ENCODE measurements at regions not wholly inside any gene's neighbourhood (a gene's known extent, or its start where the extent isn't known, plus 50 kb on each side); places are given as distances from the start of the nearest gene placed in this dataset.
A peak's percentile ranks its signal among the peaks of the same experiment; 100 is the strongest.
"Not testable (repeated sequence)": the region's sequence is repeated elsewhere in the genome, so short reads cannot be mapped to it uniquely, and the experiment has no call there.

- DNase-seq (ENCODE audit: low read depth in 1 of 2, low spot score in 1 of 2): no peak
These were observed 364.7 kb downstream of the BCL11B start for GRCh38 chr14:98907271-98907670.

DNA sequence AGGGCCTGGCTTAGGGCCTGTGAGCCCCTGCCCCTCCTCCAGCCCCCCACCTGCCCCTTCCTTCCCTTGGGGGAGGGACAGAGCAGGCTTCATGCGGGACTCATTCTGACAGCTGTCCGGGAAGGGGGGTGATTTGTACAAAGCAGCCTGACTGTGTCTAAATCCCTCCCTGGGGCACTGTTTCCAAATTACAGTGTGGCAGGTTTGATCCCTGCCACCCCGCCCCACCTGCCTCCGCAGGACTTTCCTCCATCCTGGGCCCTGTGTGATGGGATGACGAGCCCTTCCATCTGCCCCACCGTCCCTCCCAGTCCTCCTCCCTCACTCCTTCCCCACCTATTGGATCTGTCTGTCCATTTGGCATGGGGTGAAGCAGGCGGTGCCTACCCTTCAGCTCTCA is 363.9 kb downstream of the BCL11B start:
- no peak for DNase-seq (ENCODE audit: low read depth in 1 of 2, low spot score in 1 of 2)

DNA sequence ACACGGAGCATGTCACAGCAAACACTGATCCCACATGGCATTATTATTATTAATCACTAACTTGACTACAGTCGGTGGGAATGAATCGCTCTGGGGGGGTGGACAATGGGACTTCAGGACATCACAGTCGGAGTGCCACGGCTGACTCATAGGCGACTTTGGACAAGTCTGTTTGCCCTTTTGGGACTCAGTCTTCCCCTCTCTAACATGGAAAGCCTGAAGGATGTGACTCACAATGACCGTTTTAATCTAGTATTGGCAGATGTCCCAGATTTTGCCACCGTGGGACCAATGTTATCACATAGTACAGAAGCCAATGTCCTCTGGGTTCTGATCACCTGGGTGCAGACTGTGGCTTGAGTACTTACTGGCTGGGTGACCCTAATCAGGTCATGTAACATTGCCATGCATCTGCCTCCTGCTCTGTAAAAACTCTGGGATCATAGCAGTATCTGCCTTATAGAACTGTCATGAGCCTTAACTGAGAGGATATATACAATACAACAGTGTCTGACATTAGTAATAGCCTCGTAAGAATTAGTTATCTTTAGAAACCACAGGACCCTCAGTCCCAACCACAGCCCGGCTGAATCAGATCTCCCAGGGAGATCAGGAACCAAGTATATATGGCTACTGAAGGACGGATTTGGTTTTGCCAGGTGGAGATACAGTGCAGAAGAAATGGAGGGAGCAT is 362.6 kb downstream of the BCL11B start:
- no peak for DNase-seq (ENCODE audit: low read depth in 1 of 2, low spot score in 1 of 2)

DNA sequence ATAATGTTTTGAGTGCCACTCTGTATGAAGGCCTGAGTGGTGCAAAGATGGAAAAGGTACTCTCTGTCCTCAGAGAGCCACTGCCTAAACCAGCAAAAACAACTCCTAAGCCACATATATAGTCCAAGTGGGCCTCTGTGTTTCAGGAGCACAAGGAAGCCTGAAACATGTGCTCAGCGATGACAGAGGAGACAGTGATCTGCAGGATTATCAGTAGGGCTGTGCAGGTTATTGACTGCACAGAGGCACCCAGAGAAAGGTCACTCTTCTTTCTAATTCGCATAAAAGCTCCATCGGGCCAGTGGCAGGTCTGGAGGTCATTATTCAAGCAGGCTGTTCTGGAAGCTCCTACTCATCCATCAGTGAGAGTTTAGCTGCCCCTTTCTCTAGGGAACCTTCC is 361.9 kb downstream of the BCL11B start:
- no peak for DNase-seq (ENCODE audit: low read depth in 1 of 2, low spot score in 1 of 2)

GRCh38 chr14:98912655-98913054 is 359.3 kb downstream of the BCL11B start:
- DNase-seq (ENCODE audit: low read depth in 1 of 2, low spot score in 1 of 2): no peak

GRCh38 chr14:98913967-98914650 is 357.9 kb downstream of the BCL11B start:
- DNase-seq (ENCODE audit: low read depth in 1 of 2, low spot score in 1 of 2): no peak

GRCh38 chr14:98914942-98915341 is 357.1 kb downstream of the BCL11B start:
- DNase-seq (ENCODE audit: low read depth in 1 of 2, low spot score in 1 of 2): no peak

DNA sequence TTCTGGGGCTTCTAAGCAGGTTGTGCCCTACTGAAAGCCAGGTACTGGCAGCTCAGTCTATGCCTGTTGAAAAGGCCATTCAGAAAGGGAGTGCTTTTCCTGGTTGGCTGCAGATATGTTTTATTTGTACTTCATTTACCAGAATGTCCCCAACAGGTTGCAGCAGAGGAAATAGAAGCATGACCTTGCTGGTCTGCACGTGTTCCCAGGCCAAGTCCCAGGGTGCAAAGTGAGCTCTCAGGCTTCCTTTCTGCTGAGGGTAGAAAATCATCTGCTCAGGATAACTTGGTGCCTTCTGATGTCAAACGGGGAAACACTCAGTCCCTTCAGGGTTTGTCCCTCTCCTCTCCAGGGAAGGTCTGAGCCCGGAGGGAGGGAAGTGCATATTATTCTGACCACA is 356.4 kb downstream of the BCL11B start:
- DNase-seq (ENCODE audit: low read depth in 1 of 2, low spot score in 1 of 2): no peak

- DNase-seq (ENCODE audit: low read depth in 1 of 2, low spot score in 1 of 2): no peak
These were observed 356.0 kb downstream of the BCL11B start for GRCh38 chr14:98916036-98916435.

- DNase-seq (ENCODE audit: low read depth in 1 of 2, low spot score in 1 of 2): no peak
These were observed 355.5 kb downstream of the BCL11B start for GRCh38 chr14:98916476-98916875.

- no peak for DNase-seq (ENCODE audit: low read depth in 1 of 2, low spot score in 1 of 2)
These were observed 352.6 kb downstream of the BCL11B start for GRCh38 chr14:98919434-98919833.

DNA sequence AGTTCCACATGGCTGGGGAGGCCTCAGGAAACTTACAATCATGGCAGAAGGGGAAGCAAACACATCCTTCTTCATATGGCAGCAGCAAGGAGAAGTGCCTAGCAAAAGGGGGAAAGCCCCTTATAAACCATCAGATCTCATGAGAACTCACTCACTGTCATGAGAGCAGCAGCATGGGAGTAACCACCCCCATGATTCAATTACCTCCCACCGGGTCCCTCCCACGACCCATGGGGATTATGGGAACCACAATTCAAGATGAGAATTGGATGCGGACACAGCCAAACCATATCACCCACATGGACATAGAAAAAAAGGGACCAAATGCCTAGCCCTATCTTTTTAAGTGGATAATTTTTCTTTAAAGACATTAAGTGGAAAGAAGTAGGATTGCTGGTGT is 350.7 kb downstream of the BCL11B start:
- not testable (repeated sequence) for DNase-seq (ENCODE audit: low read depth in 1 of 2, low spot score in 1 of 2)

- DNase-seq (ENCODE audit: low read depth in 1 of 2, low spot score in 1 of 2): no peak
These were observed 348.4 kb downstream of the BCL11B start for GRCh38 chr14:98923596-98923995.

DNA sequence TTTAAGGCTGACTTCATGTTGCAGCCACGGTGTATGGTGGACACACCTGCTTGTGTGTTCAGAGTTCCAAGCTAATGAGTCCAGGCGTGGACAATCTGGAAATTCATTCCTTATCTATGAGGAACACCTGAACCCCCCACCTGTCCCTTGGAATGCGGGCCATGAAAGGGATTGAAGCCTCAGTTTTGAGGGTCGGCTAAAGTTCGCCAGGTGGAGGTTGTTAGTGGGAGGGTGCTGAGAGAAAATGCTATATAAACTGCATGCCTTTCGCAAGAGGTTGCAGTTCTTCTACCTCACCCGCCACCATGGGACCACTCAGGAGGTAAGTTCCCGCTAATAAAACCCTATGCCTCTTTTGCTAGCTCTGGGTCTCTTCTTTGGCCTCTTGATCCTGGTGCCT is 348.0 kb downstream of the BCL11B start:
- DNase-seq (ENCODE audit: low read depth in 1 of 2, low spot score in 1 of 2): no peak

- DNase-seq (ENCODE audit: low read depth in 1 of 2, low spot score in 1 of 2): no peak
These were observed 346.5 kb downstream of the BCL11B start for GRCh38 chr14:98925354-98926040.

DNA sequence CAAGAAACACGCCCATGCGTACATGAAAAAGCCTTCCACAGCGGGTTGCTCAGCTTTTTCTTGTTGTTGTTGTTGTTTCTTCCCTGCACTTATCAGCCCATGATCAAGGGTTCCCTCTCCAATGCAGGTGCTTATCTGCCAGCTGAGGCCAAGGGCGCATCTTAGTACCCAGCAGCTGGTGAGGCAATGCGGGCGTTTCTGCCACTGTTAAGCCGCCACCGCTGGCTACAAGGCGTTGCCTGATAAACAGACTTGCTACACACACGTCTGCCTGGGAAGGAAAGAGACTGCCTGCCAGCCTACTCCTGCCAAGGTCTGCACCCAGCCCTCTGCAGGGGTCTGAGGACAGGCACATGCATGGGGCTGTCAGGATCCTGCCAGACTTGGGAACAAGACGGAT is 345.9 kb downstream of the BCL11B start:
- DNase-seq (ENCODE audit: low read depth in 1 of 2, low spot score in 1 of 2): no peak

GRCh38 chr14:98926801-98927200 is 345.2 kb downstream of the BCL11B start:
- no peak for DNase-seq (ENCODE audit: low read depth in 1 of 2, low spot score in 1 of 2)

- DNase-seq (ENCODE audit: low read depth in 1 of 2, low spot score in 1 of 2): no peak
These were observed 344.0 kb downstream of the BCL11B start for GRCh38 chr14:98927986-98928385.

GRCh38 chr14:98928418-98928817 is 343.6 kb downstream of the BCL11B start:
- no peak for DNase-seq (ENCODE audit: low read depth in 1 of 2, low spot score in 1 of 2)

GRCh38 chr14:98931126-98931525 is 340.9 kb downstream of the BCL11B start:
- no peak for DNase-seq (ENCODE audit: low read depth in 1 of 2, low spot score in 1 of 2)

- peak; percentile 17 to 48 for DNase-seq (ENCODE audit: low read depth in 1 of 2, low spot score in 1 of 2)
These were observed 340.1 kb downstream of the BCL11B start for GRCh38 chr14:98931911-98932310.
